Erythroblast (primary cell): ENCODE measurements at regions not wholly inside any gene's neighbourhood (a gene's known extent, or its start where the extent isn't known, plus 50 kb on each side); places are given as distances from the start of the nearest gene placed in this dataset.

Experiments
- GATA1 ChIP-seq: IDR thresholded peaks from 2 replicates; pipeline ENCODE4 v1.6.1; 2011; ENCODE audit warnings: low read depth, mild to moderate bottlenecking, control low read depth, low read length, moderate library complexity
- POLR2A ChIP-seq: IDR thresholded peaks from 2 replicates; pipeline ENCODE4 v1.6.1; 2011; ENCODE audit warnings: mild to moderate bottlenecking, low read length

GRCh38 chr1:191368891-191369654, 789.2 kb upstream of the RGS18 start:
- no peak for TF ChIP-seq POLR2A
- TF ChIP-seq GATA1: no peak
